Left lung (tissue), 4 donors: ENCODE measurements at regions not wholly inside any gene's neighbourhood (a gene's known extent, or its start where the extent isn't known, plus 50 kb on each side); places are given as distances from the start of the nearest gene placed in this dataset.

Experiments used
- ATAC-seq: fragments of 200-7000 bp; cut with Tn5 transposase; one replicate; pipeline ENCODE4 v1.9.1; 2020; ENCODE audit warnings: moderate library complexity
- DNase-seq, 4 donors: peaks; one replicate each; pipeline ENCODE4 v3.0.0-alpha.2; 2013 to 2020
- H3K27ac ChIP-seq, 2 donors: fragments of 200-600 bp; sonication (generic) in 1 of 2; one replicate each; pipeline versions ENCODE4 v1.5.0 to v1.8.0; 2020 to 2021
- H3K27me3 ChIP-seq, 2 donors: fragments of 200-600 bp; sonication (generic) in 1 of 2; one replicate each; pipeline versions ENCODE4 v1.5.0 to v1.8.0; 2020 to 2021
- H3K36me3 ChIP-seq, 2 donors: fragments of 200-600 bp; sonication (generic) in 1 of 2; one replicate each; pipeline versions ENCODE4 v1.5.0 to v1.8.0; 2020 to 2021
- H3K4me1 ChIP-seq, 2 donors: fragments of 200-600 bp; one replicate each; pipeline ENCODE4 v1.8.0; 2021
- H3K4me3 ChIP-seq, 2 donors: fragments of 200-600 bp; sonication (generic) in 1 of 2; one replicate each; pipeline versions ENCODE4 v1.5.0 to v1.8.0; 2020 to 2021; ENCODE audit warnings: mild to moderate bottlenecking in 1 of 2
- H3K9me3 ChIP-seq, 2 donors: fragments of 200-600 bp; sonication (generic) in 1 of 2; one replicate each; pipeline versions ENCODE4 v1.5.0 to v1.8.0; 2020 to 2021
- CTCF ChIP-seq, 2 donors: fragments of 200-600 bp; sonication (generic) in 1 of 2; IDR thresholded peaks; one replicate each; pipeline versions ENCODE4 v1.5.0 to v1.8.0; 2021; ENCODE audit warnings: antibody characterized with exemption in 2 of 2
- intact Hi-C, 2 donors: fragments of 100-400 bp; cut with DNase I; formaldehyde crosslinking; loops; one replicate each; pipeline versions ENCODE4 v1.11.2 to v1.14.2; 2022
- donor health status: DM: no; HTN: yes; CAD: no.
- donor health status: DM: no; HTN: no; CAD: no.

DNA sequence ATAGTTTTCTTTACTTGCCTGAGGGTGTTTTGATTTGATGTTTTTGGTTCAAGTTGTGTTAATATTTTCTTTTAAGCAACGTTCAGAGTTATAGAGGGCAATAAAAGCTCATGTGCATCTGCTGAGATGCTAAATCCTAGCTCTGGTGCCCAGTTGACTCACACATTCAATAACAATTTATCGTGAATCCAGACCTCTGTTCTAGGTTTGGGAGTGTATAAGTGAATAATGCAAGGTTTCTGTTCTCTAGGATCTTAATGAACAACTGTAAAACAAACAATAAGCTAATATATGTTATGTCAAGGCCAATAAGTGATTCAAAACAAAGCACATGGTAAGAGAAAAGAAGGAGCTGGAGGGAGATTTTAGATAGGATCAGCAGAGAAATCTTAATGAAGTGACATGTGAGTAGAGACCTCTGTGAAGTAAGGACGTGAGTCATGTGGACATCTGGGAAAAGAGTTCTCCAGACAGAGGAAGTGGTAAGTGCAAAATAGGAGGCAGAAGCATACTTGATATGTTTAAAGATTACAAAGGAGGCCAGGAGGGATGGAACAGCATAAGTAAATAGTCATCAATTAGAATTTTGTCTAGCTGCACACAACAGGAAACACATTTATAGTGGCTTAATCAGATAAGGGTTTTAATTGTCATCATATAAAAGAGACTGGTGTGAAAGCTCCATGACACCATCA lies 278.5 kb upstream of the HTR2A start:
- no peaks in the 10 kb centered on the region for H3K9me3 ChIP-seq
- ATAC-seq (peak; percentile 76), DNase-seq (peak in 2 of 4 donors; percentile 67 to 76)
- TF ChIP-seq CTCF (IDR thresholded peaks at IDR 0.05), result no peak
- H3K27ac ChIP-seq, result no peak overlapping the region
- no peaks in the 10 kb centered on the region for H3K36me3 ChIP-seq
- no peak overlapping the region for H3K4me3 ChIP-seq
- H3K27me3 ChIP-seq, result no peaks in the 10 kb centered on the region
- intact Hi-C loops, result no loop called here
- no peaks in the 10 kb centered on the region for H3K4me1 ChIP-seq

DNA sequence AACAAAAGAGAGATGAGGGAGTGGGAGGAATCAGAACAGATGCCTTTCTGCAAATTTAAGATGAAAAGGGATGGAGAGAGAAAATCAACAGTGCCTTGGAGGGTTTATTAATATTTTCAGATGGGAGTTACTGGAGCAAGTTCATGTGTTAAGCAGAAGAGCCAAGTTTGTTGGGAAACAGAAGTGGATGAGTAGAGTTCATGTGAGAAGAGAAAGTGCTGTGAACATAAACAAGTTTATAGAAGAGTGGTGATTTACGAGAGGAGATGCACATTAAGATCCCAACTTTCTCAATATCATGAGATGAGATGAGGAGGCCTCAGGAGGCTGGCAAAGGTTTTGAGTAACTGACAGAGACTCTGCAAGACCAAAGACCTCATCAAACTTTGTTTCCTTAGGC lies 274.1 kb upstream of the HTR2A start:
- Histone ChIP-seq H3K27ac (no peak overlapping the region), H3K36me3 (no peaks in the 10 kb centered on the region), H3K4me1 (no peaks in the 10 kb centered on the region), H3K27me3 (no peaks in the 10 kb centered on the region), H3K4me3 (no peak overlapping the region), H3K9me3 (no peaks in the 10 kb centered on the region)
- DNase-seq, result peak in 1 of 4 donors; percentile 32
- no peak for ATAC-seq
- no peak for TF ChIP-seq CTCF (IDR thresholded peaks at IDR 0.05)
- intact Hi-C loops, result no loop called here

- Histone ChIP-seq H3K9me3 (no peaks in the 10 kb centered on the region), H3K27me3 (no peaks in the 10 kb centered on the region), H3K4me1 (no peaks in the 10 kb centered on the region), H3K27ac (no peak overlapping the region), H3K4me3 (no peak overlapping the region), H3K36me3 (no peaks in the 10 kb centered on the region)
- DNase-seq (no peak), ATAC-seq (no peak)
- intact Hi-C loops, result no loop called here
- no peak for TF ChIP-seq CTCF (IDR thresholded peaks at IDR 0.05)
Measured at GRCh38 chr13:47168618-47169017, 271.8 kb upstream of the HTR2A start.

- ATAC-seq (no peak), DNase-seq (no peak)
- Histone ChIP-seq H3K4me3 (no peak overlapping the region), H3K27ac (no peak overlapping the region), H3K36me3 (no peaks in the 10 kb centered on the region), H3K9me3 (no peaks in the 10 kb centered on the region), H3K27me3 (no peaks in the 10 kb centered on the region), H3K4me1 (no peaks in the 10 kb centered on the region)
- intact Hi-C loops, result no loop called here
- no peak for TF ChIP-seq CTCF (IDR thresholded peaks at IDR 0.05)
Measured at GRCh38 chr13:47168066-47168465, 271.2 kb upstream of the HTR2A start.

- Histone ChIP-seq H3K4me1 (no peaks in the 10 kb centered on the region), H3K27ac (no peak overlapping the region), H3K4me3 (no peak overlapping the region), H3K27me3 (no peaks in the 10 kb centered on the region), H3K36me3 (no peaks in the 10 kb centered on the region), H3K9me3 (peaks cover 0 to 4% of the 10 kb centered on the region in 2 donors)
- no peak for ATAC-seq
- no peak for TF ChIP-seq CTCF (IDR thresholded peaks at IDR 0.05)
- DNase-seq, result peak in 2 of 4 donors; percentile 62 to 79
- intact Hi-C loops, result no loop called here
Measured at GRCh38 chr13:47166336-47166735, 269.5 kb upstream of the HTR2A start.
